ENCODE measurements at regions not wholly inside any gene's neighbourhood (a gene's known extent, or its start where the extent isn't known, plus 50 kb on each side); places are given as distances from the start of the nearest gene placed in this dataset.

GRCh38 chr4:24664956-24665355 is 80.6 kb upstream of the DHX15 start:
- no peak overlapping the region for H2AFZ ChIP-seq (ENCODE audit: low read depth, low read length)
- DNase-seq, result no peak
- no peaks in the 10 kb centered on the region for H3K4me1 ChIP-seq (ENCODE audit: insufficient read depth, low read length)
- TF ChIP-seq, protein P1, sequence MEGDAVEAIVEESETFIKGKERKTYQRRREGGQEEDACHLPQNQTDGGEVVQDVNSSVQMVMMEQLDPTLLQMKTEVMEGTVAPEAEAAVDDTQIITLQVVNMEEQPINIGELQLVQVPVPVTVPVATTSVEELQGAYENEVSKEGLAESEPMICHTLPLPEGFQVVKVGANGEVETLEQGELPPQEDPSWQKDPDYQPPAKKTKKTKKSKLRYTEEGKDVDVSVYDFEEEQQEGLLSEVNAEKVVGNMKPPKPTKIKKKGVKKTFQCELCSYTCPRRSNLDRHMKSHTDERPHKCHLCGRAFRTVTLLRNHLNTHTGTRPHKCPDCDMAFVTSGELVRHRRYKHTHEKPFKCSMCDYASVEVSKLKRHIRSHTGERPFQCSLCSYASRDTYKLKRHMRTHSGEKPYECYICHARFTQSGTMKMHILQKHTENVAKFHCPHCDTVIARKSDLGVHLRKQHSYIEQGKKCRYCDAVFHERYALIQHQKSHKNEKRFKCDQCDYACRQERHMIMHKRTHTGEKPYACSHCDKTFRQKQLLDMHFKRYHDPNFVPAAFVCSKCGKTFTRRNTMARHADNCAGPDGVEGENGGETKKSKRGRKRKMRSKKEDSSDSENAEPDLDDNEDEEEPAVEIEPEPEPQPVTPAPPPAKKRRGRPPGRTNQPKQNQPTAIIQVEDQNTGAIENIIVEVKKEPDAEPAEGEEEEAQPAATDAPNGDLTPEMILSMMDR (IDR thresholded peaks at IDR 0.05; ENCODE audit: borderline replicate concordance, extremely low read depth, low read length, poor library complexity, severe bottlenecking), result no peak
- TF ChIP-seq EZH2 (IDR thresholded peaks at IDR 0.05; ENCODE audit: borderline replicate concordance, low read depth, low read length, severe bottlenecking), result no peak
- no peaks in the 10 kb centered on the region for H3K9me3 ChIP-seq (ENCODE audit: insufficient read depth, low read length, severe bottlenecking)
- no peak overlapping the region for H3K4me2 ChIP-seq (ENCODE audit: insufficient read depth, low read length)
- no peaks in the 10 kb centered on the region for H3K79me2 ChIP-seq (ENCODE audit: insufficient read depth, low read length)
- H3K27me3 ChIP-seq (ENCODE audit: insufficient read depth, low read length, poor library complexity), result no peaks in the 10 kb centered on the region
- no peak overlapping the region for H3K9ac ChIP-seq (ENCODE audit: low read depth, low read length)
- H3K36me3 ChIP-seq (ENCODE audit: insufficient read depth, low read length), result no peaks in the 10 kb centered on the region
- H3K4me3 ChIP-seq (ENCODE audit: low read depth in 1 of 2, low read length in 2 of 2), result no peak overlapping the region
- H4K20me1 ChIP-seq (ENCODE audit: insufficient read depth, low read length), result no peaks in the 10 kb centered on the region
- no peak overlapping the region for H3K27ac ChIP-seq (ENCODE audit: low read length)
- no peak for ATAC-seq (ENCODE audit: insufficient read depth, low read depth)

DNA sequence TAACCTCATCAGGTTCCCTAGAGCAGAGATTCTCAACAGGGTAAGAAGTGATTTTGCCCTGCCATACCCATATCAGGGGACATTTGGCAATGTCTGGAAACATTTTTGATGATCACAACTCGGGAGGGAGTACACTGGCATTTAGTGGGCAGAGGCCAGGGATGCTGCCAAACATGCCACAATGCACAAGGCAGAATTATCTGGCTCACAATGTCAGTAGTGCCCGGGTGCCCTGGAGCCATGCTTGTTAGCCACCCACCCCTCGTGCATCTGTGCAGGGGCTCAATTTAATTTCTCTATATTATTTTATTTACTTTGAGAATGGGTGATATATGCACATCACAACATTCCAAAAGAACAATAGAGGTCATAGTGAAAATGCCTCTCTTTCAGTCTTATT is 82.0 kb upstream of the DHX15 start:
- Histone ChIP-seq H2AFZ (ENCODE audit: low read depth, low read length) (no peak overlapping the region), H3K36me3 (ENCODE audit: insufficient read depth, low read length) (no peaks in the 10 kb centered on the region), H3K9me3 (ENCODE audit: insufficient read depth, low read length, severe bottlenecking) (no peaks in the 10 kb centered on the region), H3K9ac (ENCODE audit: low read depth, low read length) (no peak overlapping the region), H3K27me3 (ENCODE audit: insufficient read depth, low read length, poor library complexity) (no peaks in the 10 kb centered on the region), H3K4me3 (ENCODE audit: low read depth in 1 of 2, low read length in 2 of 2) (no peak overlapping the region), H3K27ac (ENCODE audit: low read length) (no peak overlapping the region), H3K4me2 (ENCODE audit: insufficient read depth, low read length) (no peak overlapping the region), H3K4me1 (ENCODE audit: insufficient read depth, low read length) (no peaks in the 10 kb centered on the region), H3K79me2 (ENCODE audit: insufficient read depth, low read length) (no peaks in the 10 kb centered on the region), H4K20me1 (ENCODE audit: insufficient read depth, low read length) (no peaks in the 10 kb centered on the region)
- ATAC-seq (ENCODE audit: insufficient read depth, low read depth) (no peak), DNase-seq (no peak)
- no peak for TF ChIP-seq EZH2 (IDR thresholded peaks at IDR 0.05; ENCODE audit: borderline replicate concordance, low read depth, low read length, severe bottlenecking)
- TF ChIP-seq, protein P1 (IDR thresholded peaks at IDR 0.05; ENCODE audit: borderline replicate concordance, extremely low read depth, low read length, poor library complexity, severe bottlenecking), result no peak

DNA sequence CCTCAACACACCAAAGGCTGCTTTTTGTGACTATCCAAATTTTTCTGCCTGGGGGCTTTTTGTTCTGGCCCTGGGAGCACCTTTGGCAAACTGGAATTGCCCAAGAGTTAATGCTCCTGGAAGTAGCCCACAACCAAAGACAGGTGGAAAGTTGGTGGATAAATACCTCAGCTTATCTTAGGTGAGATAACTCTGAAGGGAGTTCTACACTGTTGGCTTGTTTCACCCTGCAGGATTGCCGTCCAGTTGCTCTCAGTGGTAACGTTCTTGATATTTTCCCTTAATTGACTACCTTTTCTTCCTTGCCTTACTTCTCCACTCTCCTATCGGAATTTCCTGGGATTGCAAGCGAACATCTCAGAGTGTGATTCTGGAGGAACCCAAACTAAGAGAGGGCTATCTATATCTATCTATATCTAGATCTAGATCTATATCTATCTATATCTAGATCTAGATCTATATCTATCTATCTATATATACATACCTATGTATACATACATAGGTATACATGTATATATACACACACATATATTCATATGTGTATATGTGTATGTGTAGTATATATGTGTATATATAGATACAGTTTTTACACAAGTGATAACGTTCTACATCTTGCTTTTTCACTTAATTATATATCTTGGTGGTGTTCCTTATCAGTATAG is 82.6 kb upstream of the DHX15 start:
- Histone ChIP-seq H4K20me1 (ENCODE audit: insufficient read depth, low read length) (no peaks in the 10 kb centered on the region), H3K4me3 (ENCODE audit: low read depth in 1 of 2, low read length in 2 of 2) (no peak overlapping the region), H3K4me1 (ENCODE audit: insufficient read depth, low read length) (no peaks in the 10 kb centered on the region), H3K27me3 (ENCODE audit: insufficient read depth, low read length, poor library complexity) (no peaks in the 10 kb centered on the region), H3K79me2 (ENCODE audit: insufficient read depth, low read length) (no peaks in the 10 kb centered on the region), H3K9me3 (ENCODE audit: insufficient read depth, low read length, severe bottlenecking) (no peaks in the 10 kb centered on the region), H3K27ac (ENCODE audit: low read length) (no peak overlapping the region), H3K36me3 (ENCODE audit: insufficient read depth, low read length) (no peaks in the 10 kb centered on the region), H3K4me2 (ENCODE audit: insufficient read depth, low read length) (no peak overlapping the region), H3K9ac (ENCODE audit: low read depth, low read length) (no peak overlapping the region), H2AFZ (ENCODE audit: low read depth, low read length) (no peak overlapping the region)
- no peak for TF ChIP-seq EZH2 (IDR thresholded peaks at IDR 0.05; ENCODE audit: borderline replicate concordance, low read depth, low read length, severe bottlenecking)
- TF ChIP-seq, protein P1 (IDR thresholded peaks at IDR 0.05; ENCODE audit: borderline replicate concordance, extremely low read depth, low read length, poor library complexity, severe bottlenecking), result no peak
- no peak for ATAC-seq (ENCODE audit: insufficient read depth, low read depth)
- DNase-seq, result no peak
